Astrocyte (in vitro differentiated cells and primary cell): ENCODE measurements at regions not wholly inside any gene's neighbourhood (a gene's known extent, or its start where the extent isn't known, plus 50 kb on each side); places are given as distances from the start of the nearest gene placed in this dataset.

Experiments used
- CTCF ChIP-seq: IDR thresholded peaks from 2 replicates; pipeline ENCODE4 v1.5.1; 2011; ENCODE audit warnings: low read depth, mild to moderate bottlenecking, inconsistent platforms, low read length, moderate library complexity; ENCODE audit not compliant: insufficient read depth
- EZH2 ChIP-seq: IDR thresholded peaks from 2 replicates; pipeline ENCODE4 v1.6.1; 2012; ENCODE audit warnings: mild to moderate bottlenecking, low read length, inconsistent platforms; ENCODE audit not compliant: insufficient read depth

GRCh38 chr5:152274224-152274623 lies 130.9 kb downstream of the NMUR2 start:
- no peak for TF ChIP-seq CTCF
- TF ChIP-seq EZH2, result no peak
